Testis (tissue), 2 donors: ENCODE measurements at regions not wholly inside any gene's neighbourhood (a gene's known extent, or its start where the extent isn't known, plus 50 kb on each side); places are given as distances from the start of the nearest gene placed in this dataset.

ENCODE experiments used
- DNase-seq: peaks from one replicate; pipeline ENCODE4 v3.0.0-alpha.2; 2019
- H3K27ac ChIP-seq, 2 donors: fragments of 200-600 bp; sonication (generic); one replicate each; pipeline ENCODE4 v1.5.1; 2019
- H3K27me3 ChIP-seq: fragments of 200-600 bp; sonication (generic); one replicate; pipeline ENCODE4 v1.5.1; 2019
- H3K36me3 ChIP-seq: fragments of 200-600 bp; sonication (generic); one replicate; pipeline ENCODE4 v1.5.1; 2017; ENCODE audit warnings: low read depth; ENCODE audit errors: missing control alignments
- H3K4me1 ChIP-seq: fragments of 200-600 bp; sonication (generic); one replicate; pipeline ENCODE4 v1.5.1; 2019
- H3K4me3 ChIP-seq, 2 donors: fragments of 200-600 bp; sonication (generic); one replicate each; pipeline ENCODE4 v1.5.1; 2017 to 2019
- H3K9me3 ChIP-seq: fragments of 200-600 bp; sonication (generic); one replicate; pipeline ENCODE4 v1.5.1; 2017
- POLR2A ChIP-seq: fragments of 450-650 bp; IDR thresholded peaks from one replicate; pipeline ENCODE4 v1.6.1; 2017; ENCODE audit warnings: antibody characterized with exemption, mild to moderate bottlenecking, moderate library complexity
- WGBS, 2 donors: methylation state at CpG; one replicate each; pipeline ENCODE4 v1.1.5; 2018; 5-methylcytosine and 5-hydroxymethylcytosine counted together
- intact Hi-C: fragments of 100-400 bp; cut with DNase I; formaldehyde crosslinking; loops from one replicate; pipeline ENCODE4 v1.15.1; 2023; ENCODE audit warnings: low total_unique reads
- TF ChIP-seq, protein P1 (sequence below), 3 experiments: fragments of 450-650 bp in 2 of 3; fragments of 200-600 bp in 1 of 3; sonication (generic) in 1 of 3; IDR thresholded peaks; one replicate each; pipeline ENCODE4 v1.5.1; 2016 to 2019; ENCODE audit warnings: antibody characterized with exemption in 3 of 3, mild to moderate bottlenecking in 2 of 3, moderate library complexity in 1 of 3

DNA sequence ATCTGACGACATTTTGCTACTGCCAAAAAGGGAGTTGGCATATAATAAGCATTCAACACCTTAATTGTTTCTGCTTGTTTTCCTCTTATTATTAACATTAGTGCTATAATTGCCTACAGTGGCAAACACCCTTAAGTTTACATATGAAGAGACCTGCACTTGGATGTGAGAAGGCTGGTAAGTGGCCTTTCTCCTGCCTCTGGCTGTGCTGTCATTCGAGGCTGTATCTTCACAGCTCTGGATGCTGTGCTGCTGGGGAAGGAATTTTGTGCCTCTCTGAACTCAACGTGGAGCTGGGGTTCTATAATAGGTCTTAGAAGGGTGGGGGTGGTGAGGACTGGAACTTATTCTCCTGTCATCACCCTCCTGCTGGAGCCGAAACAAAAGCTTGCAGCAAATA, 385.9 kb downstream of the EMP1 start:
- intact Hi-C loops: no loop called here
- no peaks in the 10 kb centered on the region for H3K27me3 ChIP-seq

DNA sequence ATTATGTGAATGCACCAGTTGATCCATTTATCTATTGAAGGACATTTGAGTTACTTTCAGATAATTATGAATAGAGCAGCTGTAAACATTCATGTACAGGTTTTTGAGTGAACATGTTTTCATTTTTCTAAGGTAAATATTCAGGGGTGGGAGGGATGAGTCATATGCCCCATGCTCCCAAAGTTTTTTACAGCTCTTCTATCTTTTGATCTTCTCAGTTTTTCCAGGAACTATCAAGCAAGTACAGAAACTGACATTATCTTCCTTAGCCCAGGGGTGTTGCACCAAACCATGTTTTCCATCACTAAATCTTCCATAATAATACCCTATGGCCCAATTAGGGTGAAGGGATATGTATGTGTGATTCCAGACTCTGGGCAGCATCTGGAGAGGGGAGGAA, 384.5 kb downstream of the EMP1 start:
- TF ChIP-seq, protein P1, sequence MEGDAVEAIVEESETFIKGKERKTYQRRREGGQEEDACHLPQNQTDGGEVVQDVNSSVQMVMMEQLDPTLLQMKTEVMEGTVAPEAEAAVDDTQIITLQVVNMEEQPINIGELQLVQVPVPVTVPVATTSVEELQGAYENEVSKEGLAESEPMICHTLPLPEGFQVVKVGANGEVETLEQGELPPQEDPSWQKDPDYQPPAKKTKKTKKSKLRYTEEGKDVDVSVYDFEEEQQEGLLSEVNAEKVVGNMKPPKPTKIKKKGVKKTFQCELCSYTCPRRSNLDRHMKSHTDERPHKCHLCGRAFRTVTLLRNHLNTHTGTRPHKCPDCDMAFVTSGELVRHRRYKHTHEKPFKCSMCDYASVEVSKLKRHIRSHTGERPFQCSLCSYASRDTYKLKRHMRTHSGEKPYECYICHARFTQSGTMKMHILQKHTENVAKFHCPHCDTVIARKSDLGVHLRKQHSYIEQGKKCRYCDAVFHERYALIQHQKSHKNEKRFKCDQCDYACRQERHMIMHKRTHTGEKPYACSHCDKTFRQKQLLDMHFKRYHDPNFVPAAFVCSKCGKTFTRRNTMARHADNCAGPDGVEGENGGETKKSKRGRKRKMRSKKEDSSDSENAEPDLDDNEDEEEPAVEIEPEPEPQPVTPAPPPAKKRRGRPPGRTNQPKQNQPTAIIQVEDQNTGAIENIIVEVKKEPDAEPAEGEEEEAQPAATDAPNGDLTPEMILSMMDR (IDR thresholded peaks at IDR 0.05): no peak
- no peak for TF ChIP-seq POLR2A
- DNase-seq: no peak
- intact Hi-C loops: no loop called here
- no peak overlapping the region for H3K4me3 ChIP-seq
- H3K27me3 ChIP-seq: no peaks in the 10 kb centered on the region
- no peaks in the 10 kb centered on the region for H3K9me3 ChIP-seq
- H3K36me3 ChIP-seq: no peaks in the 10 kb centered on the region
- no peak overlapping the region for H3K27ac ChIP-seq
- H3K4me1 ChIP-seq: no peaks in the 10 kb centered on the region

More for the DNA sequence above, 385.9 kb downstream of the EMP1 start:
- no peaks in the 10 kb centered on the region for H3K4me1 ChIP-seq
- DNase-seq: no peak
- H3K4me3 ChIP-seq: no peak overlapping the region
- no peak for TF ChIP-seq POLR2A
- TF ChIP-seq, protein P1 (IDR thresholded peaks at IDR 0.05): no peak
- no peaks in the 10 kb centered on the region for H3K9me3 ChIP-seq
- H3K36me3 ChIP-seq: no peaks in the 10 kb centered on the region
- H3K27ac ChIP-seq: no peak overlapping the region
- WGBS, 2 donors: 45 to 51% methylated on average over 4 of the region's 4 CpGs

DNA sequence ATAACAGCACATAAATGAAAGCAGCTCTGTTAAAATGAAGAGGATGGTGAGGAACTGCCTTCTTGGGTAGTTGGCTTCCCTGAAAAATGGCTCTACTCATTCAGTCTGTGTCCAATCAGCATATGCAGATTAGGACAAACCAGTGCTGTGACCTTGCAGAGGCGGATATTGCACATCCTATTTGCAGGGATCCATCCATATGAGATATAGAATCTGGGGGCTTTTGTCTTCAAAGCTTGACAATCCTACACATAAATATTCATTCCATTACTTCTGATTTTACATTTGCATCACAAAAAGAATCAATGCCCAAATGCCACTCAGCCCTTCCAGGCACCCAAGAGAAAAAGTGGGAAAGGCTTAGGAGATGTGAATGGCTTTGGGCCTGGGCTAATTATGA, 383.7 kb downstream of the EMP1 start:
- H3K4me3 ChIP-seq: no peak overlapping the region
- no peaks in the 10 kb centered on the region for H3K4me1 ChIP-seq
- H3K36me3 ChIP-seq: no peaks in the 10 kb centered on the region
- H3K9me3 ChIP-seq: no peaks in the 10 kb centered on the region
- no peak overlapping the region for H3K27ac ChIP-seq
- no peak for DNase-seq
- 64 to 76% methylated on average over 1 of the region's 1 CpG for WGBS, 2 donors
- TF ChIP-seq, protein P1 (IDR thresholded peaks at IDR 0.05): no peak
- no peak for TF ChIP-seq POLR2A
- H3K27me3 ChIP-seq: no peaks in the 10 kb centered on the region
- intact Hi-C loops: no loop called here

- Histone ChIP-seq H3K27ac (no peak overlapping the region), H3K36me3 (no peaks in the 10 kb centered on the region), H3K4me1 (no peaks in the 10 kb centered on the region), H3K27me3 (no peaks in the 10 kb centered on the region), H3K9me3 (no peaks in the 10 kb centered on the region), H3K4me3 (no peak overlapping the region)
- intact Hi-C loops: no loop called here
- TF ChIP-seq POLR2A: no peak
- TF ChIP-seq, protein P1 (IDR thresholded peaks at IDR 0.05): no peak
- DNase-seq: no peak
- 87 to 91% methylated on average over 3 of the region's 3 CpGs for WGBS, 2 donors
Observed at GRCh38 chr12:13576935-13577500, 380.5 kb downstream of the EMP1 start.

DNA sequence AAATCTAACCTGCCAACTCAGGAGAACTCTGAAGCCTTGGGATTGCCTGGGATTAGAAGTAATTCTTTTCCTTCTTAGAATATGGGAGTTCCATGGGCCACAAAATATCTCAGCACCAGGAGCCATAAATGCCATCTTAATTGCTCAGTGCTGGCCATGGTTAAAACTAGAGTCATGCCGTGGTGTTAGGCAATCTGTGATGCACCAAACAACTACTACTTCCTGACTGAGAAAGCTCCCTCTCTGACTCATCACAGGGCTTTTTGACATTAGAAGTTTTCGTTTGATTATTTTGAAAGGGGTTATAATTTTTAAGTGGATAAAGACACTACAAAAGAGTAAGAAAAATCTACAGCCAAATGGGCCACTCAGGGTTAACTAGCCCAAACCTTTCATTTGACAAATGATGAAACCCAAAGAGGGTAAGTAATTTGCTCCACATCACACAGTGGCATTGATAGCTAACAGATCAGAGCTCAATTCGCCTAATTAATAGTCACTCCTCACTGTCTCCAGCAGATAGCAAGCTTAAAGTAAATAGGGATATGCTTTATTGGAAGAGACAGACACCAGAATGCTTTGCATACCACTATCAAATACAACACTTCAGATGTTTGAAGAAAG, 377.3 kb downstream of the EMP1 start:
- intact Hi-C loops: no loop called here
- no peak overlapping the region for H3K27ac ChIP-seq
- no peaks in the 10 kb centered on the region for H3K9me3 ChIP-seq
- no peak for TF ChIP-seq POLR2A
- TF ChIP-seq, protein P1 (IDR thresholded peaks at IDR 0.05): no peak
- no peaks in the 10 kb centered on the region for H3K4me1 ChIP-seq
- WGBS, 2 donors: 55 to 66% methylated on average over 3 of the region's 3 CpGs
- no peaks in the 10 kb centered on the region for H3K27me3 ChIP-seq
- no peaks in the 10 kb centered on the region for H3K36me3 ChIP-seq
- no peak for DNase-seq
- no peak overlapping the region for H3K4me3 ChIP-seq
